ENCODE measurements at regions not wholly inside any gene's neighbourhood (a gene's known extent, or its start where the extent isn't known, plus 50 kb on each side); places are given as distances from the start of the nearest gene placed in this dataset.

- no peak for DNase-seq (ENCODE audit: low read depth)
- no peak overlapping the region for H3K4me3 ChIP-seq (ENCODE audit: low read depth, low read length)
- no peak for TF ChIP-seq CTCF (conservative IDR thresholded peaks at IDR 0.05; ENCODE audit: low read depth, low read length)
Observed at GRCh38 chr3:30469133-30469532, 137.3 kb upstream of the TGFBR2 start.

- no peak for DNase-seq (ENCODE audit: low read depth)
- H3K4me3 ChIP-seq (ENCODE audit: low read depth, low read length): no peak overlapping the region
- no peak for TF ChIP-seq CTCF (conservative IDR thresholded peaks at IDR 0.05; ENCODE audit: low read depth, low read length)
Observed at GRCh38 chr3:30470496-30470895, 135.9 kb upstream of the TGFBR2 start.

GRCh38 chr3:30471066-30471465 lies 135.3 kb upstream of the TGFBR2 start:
- no peak for DNase-seq (ENCODE audit: low read depth)
- H3K4me3 ChIP-seq (ENCODE audit: low read depth, low read length): no peak overlapping the region
- TF ChIP-seq CTCF (conservative IDR thresholded peaks at IDR 0.05; ENCODE audit: low read depth, low read length): no peak

- H3K4me3 ChIP-seq (ENCODE audit: low read depth, low read length): no peak overlapping the region
- DNase-seq (ENCODE audit: low read depth): no peak
- TF ChIP-seq CTCF (conservative IDR thresholded peaks at IDR 0.05; ENCODE audit: low read depth, low read length): no peak
Observed at GRCh38 chr3:30471796-30472489, 134.5 kb upstream of the TGFBR2 start.

- no peak for TF ChIP-seq CTCF (conservative IDR thresholded peaks at IDR 0.05; ENCODE audit: low read depth, low read length)
- no peak overlapping the region for H3K4me3 ChIP-seq (ENCODE audit: low read depth, low read length)
- no peak for DNase-seq (ENCODE audit: low read depth)
Observed at GRCh38 chr3:30473374-30474051, 132.9 kb upstream of the TGFBR2 start.

GRCh38 chr3:30474371-30474770 lies 132.0 kb upstream of the TGFBR2 start:
- no peak for DNase-seq (ENCODE audit: low read depth)
- no peak for TF ChIP-seq CTCF (conservative IDR thresholded peaks at IDR 0.05; ENCODE audit: low read depth, low read length)
- no peak overlapping the region for H3K4me3 ChIP-seq (ENCODE audit: low read depth, low read length)
